B cell (primary cell): ENCODE measurements at regions not wholly inside any gene's neighbourhood (a gene's known extent, or its start where the extent isn't known, plus 50 kb on each side); places are given as distances from the start of the nearest gene placed in this dataset.

ENCODE experiments used
- ATAC-seq: fragments of 200-7000 bp; cut with Tn5 transposase; one replicate; pipeline ENCODE4 v1.10.0; 2021; ENCODE audit warnings: low read depth, mild to moderate bottlenecking, moderate number of reproducible peaks, moderate library complexity
- CTCF ChIA-PET: fragments of 350-600 bp; sonication (Branson Sonifier 250); formaldehyde crosslinking; loops from one replicate; lab custom pipeline; 2021; ENCODE audit warnings: antibody characterized with exemption, inconsistent platforms; lab: Charles Lee
- POLR2A ChIA-PET: fragments of 350-600 bp; sonication (Branson Sonifier 250); formaldehyde crosslinking; loops from one replicate; lab custom pipeline; 2021; ENCODE audit warnings: antibody characterized with exemption; lab: Charles Lee
- DNase-seq: peaks from one replicate; pipeline ENCODE4 v3.0.0; 2013
- H2AFZ ChIP-seq: 2 replicates; pipeline ENCODE4 v1.6.1; 2012; ENCODE audit warnings: mild to moderate bottlenecking, low read depth, low read length; ENCODE audit not compliant: insufficient read depth, poor library complexity, severe bottlenecking
- H3K27ac ChIP-seq, 2 donors: 1 replicate in 1 of 2; 2 replicates in 1 of 2; pipeline ENCODE4 v1.5.1; 2012 to 2013; ENCODE audit warnings: low read length in 2 of 2, mild to moderate bottlenecking in 2 of 2, moderate library complexity in 1 of 2
- H3K27me3 ChIP-seq, 4 experiments: fragments of 200-600 bp in 1 of 4; sonication (generic) in 1 of 4; replicated peaks in 1 of 4; 1 replicate in 2 of 4; 2 replicates in 2 of 4; pipeline versions ENCODE4 v1.6.1 to v1.7.0; 2013 to 2016; ENCODE audit warnings: low read length in 3 of 4, mild to moderate bottlenecking in 2 of 4, mixed read lengths in 1 of 4, moderate library complexity in 1 of 4; ENCODE audit not compliant: insufficient read depth in 4 of 4, control insufficient read depth in 3 of 4; ENCODE audit errors: control extremely low read depth in 1 of 4
- H3K36me3 ChIP-seq, 2 experiments: replicated peaks in 1 of 2; 1 replicate in 1 of 2; 2 replicates in 1 of 2; pipeline versions ENCODE4 v1.6.1 to v1.7.1; 2013; ENCODE audit warnings: low read length in 1 of 2; ENCODE audit not compliant: insufficient read depth in 2 of 2, control insufficient read depth in 1 of 2; ENCODE audit errors: control extremely low read depth in 1 of 2, extremely low read depth in 1 of 2
- H3K4me1 ChIP-seq, 2 donors: fragments of 200-600 bp in 1 of 2; sonication (generic) in 1 of 2; 1 replicate in 1 of 2; 2 replicates in 1 of 2; pipeline versions ENCODE4 v1.5.1 to v1.6.1; 2013 to 2017; ENCODE audit warnings: low read length in 2 of 2; ENCODE audit not compliant: control insufficient read depth in 2 of 2, insufficient read depth in 2 of 2
- H3K4me2 ChIP-seq: replicated peaks from 2 replicates; pipeline ENCODE3; 2012; ENCODE audit warnings: mild to moderate bottlenecking, low read depth, low read length; ENCODE audit not compliant: poor library complexity, severe bottlenecking
- H3K4me3 ChIP-seq, 5 experiments: fragments of 200-600 bp in 1 of 5; sonication (generic) in 1 of 5; 1 replicate in 3 of 5; 2 replicates in 2 of 5; pipeline versions ENCODE4 v1.5.1 to v1.7.0; 2011 to 2016; ENCODE audit warnings: low read length in 4 of 5, mild to moderate bottlenecking in 4 of 5, low read depth in 2 of 5, control low read depth in 1 of 5, moderate library complexity in 1 of 5; ENCODE audit not compliant: insufficient read depth in 1 of 5; ENCODE audit errors: control extremely low read depth in 1 of 5, extremely low read depth in 1 of 5
- H3K79me2 ChIP-seq: fragments of 200-600 bp; sonication (generic); one replicate; pipeline ENCODE4 v1.6.0; 2016; ENCODE audit warnings: low read length; ENCODE audit not compliant: control insufficient read depth, insufficient read depth
- H3K9ac ChIP-seq: fragments of 200-600 bp; sonication (generic); 2 replicates; pipeline ENCODE4 v1.6.1; 2017; ENCODE audit warnings: mild to moderate bottlenecking, low read length, moderate library complexity
- H3K9me3 ChIP-seq, 3 donors: one replicate each; pipeline versions ENCODE4 v1.6.1 to v1.7.1; 2013; ENCODE audit warnings: low read length in 2 of 3; ENCODE audit not compliant: control insufficient read depth in 2 of 3, insufficient read depth in 1 of 3; ENCODE audit errors: control extremely low read depth in 1 of 3
- H4K20me1 ChIP-seq: 2 replicates; pipeline ENCODE4 v1.6.0; 2012; ENCODE audit warnings: mild to moderate bottlenecking, low read length; ENCODE audit not compliant: insufficient read depth, control insufficient read depth, poor library complexity, severe bottlenecking
- H3K27ac Mint-ChIP-seq: one replicate; pipeline ENCODE4 v1.8.0; 2021; ENCODE audit warnings: mixed read lengths
- H3K27me3 Mint-ChIP-seq: one replicate; pipeline ENCODE4 v1.8.0; 2021; ENCODE audit warnings: mixed read lengths
- H3K4me1 Mint-ChIP-seq: one replicate; pipeline ENCODE4 v1.8.0; 2021; ENCODE audit warnings: mixed read lengths
- H3K4me3 Mint-ChIP-seq: one replicate; pipeline ENCODE4 v1.8.0; 2021; ENCODE audit warnings: mixed read lengths
- H3K9me3 Mint-ChIP-seq: one replicate; pipeline ENCODE4 v1.8.0; 2022; ENCODE audit warnings: mixed read lengths; ENCODE audit not compliant: insufficient read depth
- EZH2 ChIP-seq: IDR thresholded peaks from 2 replicates; pipeline ENCODE4 v1.6.1; 2012; ENCODE audit warnings: borderline replicate concordance, low read depth, mild to moderate bottlenecking, moderate library complexity, low read length; ENCODE audit not compliant: insufficient read depth, poor library complexity, severe bottlenecking
- WGBS: methylation state at CpG from one replicate; pipeline ENCODE4 v1.1.5; 2013; ENCODE audit warnings: missing lambda C conversion rate; ENCODE audit not compliant: insufficient coverage; 5-methylcytosine and 5-hydroxymethylcytosine counted together
- intact Hi-C: fragments of 100-400 bp; cut with micrococcal nuclease; formaldehyde crosslinking; loops from one replicate; pipeline ENCODE4 v1.10.0; 2022
- TF ChIP-seq, protein P1 (sequence below): fragments of 200-600 bp; IDR thresholded peaks from one replicate; pipeline ENCODE4 v1.8.0; 2022; ENCODE audit warnings: antibody characterized with exemption, mild to moderate bottlenecking

DNA sequence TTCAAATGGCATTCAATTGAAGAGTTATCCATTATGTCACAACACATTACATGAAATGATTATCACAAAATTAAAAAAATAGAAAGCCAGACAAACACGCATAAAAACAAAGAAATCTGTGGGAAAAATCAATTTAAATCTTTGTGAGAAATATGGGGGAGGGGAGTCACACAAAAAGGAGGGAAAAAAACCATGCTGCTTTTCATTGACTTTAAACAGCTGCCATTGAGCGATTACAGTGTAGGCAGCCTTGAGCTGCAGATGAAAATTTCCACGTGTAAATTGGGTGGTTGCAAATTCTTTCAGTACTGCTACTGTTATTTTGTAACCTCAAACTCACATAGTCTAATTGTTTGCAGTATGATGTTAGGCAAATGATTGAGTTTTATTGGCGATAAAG is 889.9 kb upstream of the PHF14 start:
- Mint-ChIP-seq H3K9me3 (peaks cover 5% of the 10 kb centered on the region), H3K4me1 (no peaks in the 10 kb centered on the region), H3K27me3 (no peaks in the 10 kb centered on the region), H3K4me3 (no peak overlapping the region), H3K27ac (no peak overlapping the region)
- no peaks in the 10 kb centered on the region for H3K4me1 ChIP-seq
- intact Hi-C loops = no loop called here
- no peaks in the 10 kb centered on the region for H3K27me3 ChIP-seq
- no peak for TF ChIP-seq EZH2
- TF ChIP-seq, protein P1, sequence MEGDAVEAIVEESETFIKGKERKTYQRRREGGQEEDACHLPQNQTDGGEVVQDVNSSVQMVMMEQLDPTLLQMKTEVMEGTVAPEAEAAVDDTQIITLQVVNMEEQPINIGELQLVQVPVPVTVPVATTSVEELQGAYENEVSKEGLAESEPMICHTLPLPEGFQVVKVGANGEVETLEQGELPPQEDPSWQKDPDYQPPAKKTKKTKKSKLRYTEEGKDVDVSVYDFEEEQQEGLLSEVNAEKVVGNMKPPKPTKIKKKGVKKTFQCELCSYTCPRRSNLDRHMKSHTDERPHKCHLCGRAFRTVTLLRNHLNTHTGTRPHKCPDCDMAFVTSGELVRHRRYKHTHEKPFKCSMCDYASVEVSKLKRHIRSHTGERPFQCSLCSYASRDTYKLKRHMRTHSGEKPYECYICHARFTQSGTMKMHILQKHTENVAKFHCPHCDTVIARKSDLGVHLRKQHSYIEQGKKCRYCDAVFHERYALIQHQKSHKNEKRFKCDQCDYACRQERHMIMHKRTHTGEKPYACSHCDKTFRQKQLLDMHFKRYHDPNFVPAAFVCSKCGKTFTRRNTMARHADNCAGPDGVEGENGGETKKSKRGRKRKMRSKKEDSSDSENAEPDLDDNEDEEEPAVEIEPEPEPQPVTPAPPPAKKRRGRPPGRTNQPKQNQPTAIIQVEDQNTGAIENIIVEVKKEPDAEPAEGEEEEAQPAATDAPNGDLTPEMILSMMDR = no peak
- WGBS = 100% methylated on average over 1 of the region's 4 CpGs
- no peak overlapping the region for H2AFZ ChIP-seq
- DNase-seq (no peak), ATAC-seq (no peak)
- H3K9me3 ChIP-seq = peaks cover 0 to 11% (median 0%) of the 10 kb centered on the region in 3 donors
- no peak overlapping the region for H3K27ac ChIP-seq
- no peak overlapping the region for H3K9ac ChIP-seq
- H3K4me3 ChIP-seq = no peak overlapping the region
- H3K36me3 ChIP-seq = no peaks in the 10 kb centered on the region
- H4K20me1 ChIP-seq = no peaks in the 10 kb centered on the region
- no peaks in the 10 kb centered on the region for H3K79me2 ChIP-seq
- H3K4me2 ChIP-seq = no peak overlapping the region
- ChIA-PET CTCF (no interaction called here), POLR2A (no interaction called here)

GRCh38 chr7:10085231-10085630 is 888.4 kb upstream of the PHF14 start:
- Mint-ChIP-seq H3K4me3 (no peak overlapping the region), H3K27ac (no peak overlapping the region), H3K9me3 (peaks cover 5% of the 10 kb centered on the region), H3K4me1 (no peaks in the 10 kb centered on the region), H3K27me3 (no peaks in the 10 kb centered on the region)
- DNase-seq (no peak), ATAC-seq (no peak)
- intact Hi-C loops = no loop called here
- no peaks in the 10 kb centered on the region for H3K79me2 ChIP-seq
- ChIA-PET CTCF (no interaction called here), POLR2A (no interaction called here)
- H3K36me3 ChIP-seq = no peaks in the 10 kb centered on the region
- no peaks in the 10 kb centered on the region for H4K20me1 ChIP-seq
- H3K9ac ChIP-seq = no peak overlapping the region
- H3K27me3 ChIP-seq = no peaks in the 10 kb centered on the region
- no peaks in the 10 kb centered on the region for H3K4me1 ChIP-seq
- H3K4me3 ChIP-seq = no peak overlapping the region
- no peak for TF ChIP-seq EZH2
- TF ChIP-seq, protein P1 = no peak
- H2AFZ ChIP-seq = no peak overlapping the region
- peaks cover 0 to 3% (median 0%) of the 10 kb centered on the region in 3 donors for H3K9me3 ChIP-seq
- no peak overlapping the region for H3K4me2 ChIP-seq
- no peak overlapping the region for H3K27ac ChIP-seq
- 91% methylated on average over 9 of the region's 9 CpGs for WGBS
